GM18511 (cell line): ENCODE measurements at regions not wholly inside any gene's neighbourhood (a gene's known extent, or its start where the extent isn't known, plus 50 kb on each side); places are given as distances from the start of the nearest gene placed in this dataset.

Experiments
- ATAC-seq: cut with Tn5 transposase; IDR thresholded peaks from one replicate; pipeline ENCODE4 v1.9.1; 2021; ENCODE audit warnings: mild to moderate bottlenecking, moderate library complexity; ENCODE audit not compliant: unreplicated experiment

DNA sequence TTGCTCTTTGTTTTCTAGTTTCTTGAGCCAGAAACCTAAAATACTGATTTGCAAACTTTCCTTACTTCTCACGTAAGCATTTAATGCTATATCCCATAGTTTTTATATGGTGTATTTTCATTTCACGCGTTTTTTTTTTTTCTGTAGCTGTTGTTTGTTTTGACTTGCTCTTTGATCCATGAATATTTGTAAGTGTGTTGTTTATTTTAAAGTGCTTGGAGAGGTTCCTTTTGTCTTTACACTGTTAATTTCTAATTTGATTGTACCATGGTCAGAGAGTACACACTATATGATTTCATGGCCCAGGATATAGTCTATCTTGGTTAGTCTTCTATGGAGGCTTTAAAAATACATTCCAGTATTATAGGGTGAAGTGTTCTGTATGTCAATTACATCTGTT, 84.8 kb upstream of the RNF217 start:
- no peak for ATAC-seq

DNA sequence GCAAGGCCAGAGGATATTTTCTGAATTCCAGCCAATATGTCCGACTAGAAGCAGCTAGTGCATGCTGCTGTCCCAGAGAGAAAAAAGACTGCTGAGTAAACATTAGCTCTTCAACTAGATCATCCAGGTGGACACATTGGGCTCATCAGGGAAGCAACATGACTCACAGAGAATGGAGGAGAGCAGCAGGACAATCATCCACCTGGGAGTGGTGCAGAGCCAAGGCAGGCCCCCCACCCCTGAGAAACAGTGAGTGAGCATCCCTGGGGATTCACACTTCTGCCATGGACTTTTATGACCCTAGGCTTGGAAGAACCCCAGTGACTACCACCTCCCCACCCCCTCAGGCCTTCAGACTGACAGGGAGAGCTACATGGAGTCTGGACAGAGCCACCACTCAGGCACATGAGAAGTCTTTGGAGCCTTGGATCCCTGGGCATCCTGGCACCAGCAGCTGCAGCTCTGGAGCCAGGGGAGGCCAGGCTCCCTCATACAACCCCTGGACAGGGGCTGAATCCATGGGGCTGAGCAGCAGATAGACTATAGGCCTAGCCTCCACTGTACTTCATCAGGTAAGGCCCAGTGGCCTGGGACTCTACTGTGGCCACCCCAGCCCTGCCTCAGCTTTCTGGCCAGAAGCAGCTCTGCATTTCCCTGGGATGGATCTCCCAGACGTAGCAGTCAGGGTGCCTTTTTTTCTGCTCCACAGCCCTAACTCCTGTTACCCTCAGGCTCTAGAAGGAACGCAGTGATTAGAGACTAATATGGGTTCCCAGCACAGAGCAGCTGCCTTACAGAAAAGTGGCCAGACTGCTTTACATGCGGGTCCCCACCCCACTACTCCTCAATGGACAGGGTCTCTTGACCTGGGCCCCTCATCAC, 82.9 kb upstream of the RNF217 start:
- no peak for ATAC-seq

DNA sequence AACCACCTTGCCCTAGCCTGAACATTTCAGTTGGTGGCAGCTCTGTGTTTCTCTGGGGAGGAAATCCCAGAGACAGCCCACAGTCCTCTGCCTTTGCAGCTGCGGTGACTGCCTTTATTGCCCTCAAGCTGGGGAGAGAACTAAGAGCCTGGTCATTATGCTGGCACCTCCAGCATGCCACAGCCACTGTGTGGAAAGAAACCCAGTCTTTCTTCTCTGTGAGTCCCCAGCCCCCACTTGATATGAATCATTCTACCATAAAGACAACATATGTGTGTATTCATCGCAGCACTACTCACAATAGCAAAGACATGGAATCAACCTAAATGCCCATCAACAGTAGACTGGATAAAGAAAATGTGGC, 82.3 kb upstream of the RNF217 start:
- no peak for ATAC-seq

DNA sequence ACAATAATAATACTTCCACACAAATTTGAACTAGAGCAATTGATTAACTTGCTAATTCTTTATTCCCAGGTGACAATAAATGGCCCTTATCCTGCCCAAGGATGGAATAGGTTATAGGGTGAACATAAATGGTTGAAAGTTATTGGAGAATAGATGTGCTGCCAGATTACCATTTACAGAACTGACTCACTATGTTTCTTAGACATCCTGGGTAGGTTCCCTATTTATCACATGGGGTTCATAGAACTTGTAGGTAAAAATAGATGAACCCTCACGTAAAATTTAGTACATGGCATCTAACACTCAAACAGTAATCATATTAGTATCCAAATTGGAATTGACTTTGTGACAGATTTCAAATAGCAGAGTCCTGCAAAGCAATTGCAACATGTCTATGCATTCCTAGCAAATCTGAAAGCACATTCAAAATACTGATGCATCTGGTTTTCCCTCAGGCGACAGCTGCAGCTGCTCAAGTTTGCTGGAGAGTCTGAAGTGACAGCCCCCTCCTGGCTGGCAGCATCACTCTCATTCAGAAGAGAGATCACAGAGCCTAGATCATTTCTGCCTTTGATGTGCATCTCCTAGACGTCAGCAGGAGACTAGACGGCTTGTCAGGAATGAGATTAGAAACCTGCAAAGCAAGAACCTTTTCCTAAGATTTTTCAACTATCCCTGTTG, 80.2 kb upstream of the RNF217 start:
- peak; percentile 66 for ATAC-seq

DNA sequence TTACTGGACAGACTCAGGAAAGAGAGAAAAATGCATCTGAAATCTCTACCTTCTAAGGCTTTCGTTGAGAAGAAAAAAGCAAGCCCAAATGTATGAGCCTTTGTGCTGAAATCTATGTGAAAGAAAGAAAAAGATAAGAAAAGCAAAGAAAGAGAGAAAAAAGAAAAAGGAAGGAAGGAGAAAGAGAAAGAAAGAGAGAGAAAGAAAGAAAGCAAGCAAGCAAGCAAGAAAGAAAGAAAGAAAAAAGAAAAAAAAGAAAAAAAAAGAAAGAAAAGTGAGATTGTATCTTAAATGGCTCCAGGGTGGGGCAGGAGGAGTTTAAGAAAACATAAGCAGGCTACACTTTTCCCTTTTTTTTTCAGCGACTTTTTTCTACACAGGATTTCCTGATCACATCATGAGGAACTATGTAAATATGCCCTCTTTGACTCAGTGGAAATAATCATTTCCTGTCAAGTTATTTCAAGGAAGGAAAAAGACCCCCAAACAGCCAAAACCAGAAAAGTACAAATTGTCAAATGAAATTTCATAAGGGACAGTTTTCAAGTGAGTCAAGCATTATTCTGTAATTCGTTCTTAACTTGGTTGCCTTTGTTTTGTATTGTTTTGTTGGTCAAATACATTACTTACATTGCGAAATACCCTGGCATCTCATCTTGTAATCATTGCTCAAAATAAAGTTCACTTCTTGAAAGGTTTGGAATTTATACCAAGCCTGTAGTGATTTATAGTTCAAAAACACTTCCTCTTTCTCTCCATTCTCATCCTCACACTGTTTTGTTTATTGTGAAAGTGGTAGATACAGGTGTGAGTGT, 79.5 kb upstream of the RNF217 start:
- ATAC-seq = no peak

DNA sequence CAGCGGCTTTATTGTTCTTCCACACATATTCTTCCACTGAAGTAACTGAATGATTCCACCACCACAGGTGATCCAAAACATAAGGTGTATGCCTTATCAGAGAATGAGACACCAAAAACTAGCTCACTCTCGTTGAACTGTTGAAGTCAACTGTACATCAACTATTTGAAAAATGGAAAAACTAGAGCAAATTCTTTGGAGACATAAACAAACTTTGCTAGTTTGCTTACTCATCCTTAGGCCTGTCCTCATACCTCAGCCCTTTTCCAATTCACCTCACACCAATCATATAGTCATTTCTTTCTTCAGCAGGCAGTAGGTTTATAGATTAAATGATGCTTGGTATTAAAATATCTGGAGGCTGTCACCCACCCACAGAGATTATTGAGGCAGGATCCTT, 77.1 kb upstream of the RNF217 start:
- no peak for ATAC-seq

DNA sequence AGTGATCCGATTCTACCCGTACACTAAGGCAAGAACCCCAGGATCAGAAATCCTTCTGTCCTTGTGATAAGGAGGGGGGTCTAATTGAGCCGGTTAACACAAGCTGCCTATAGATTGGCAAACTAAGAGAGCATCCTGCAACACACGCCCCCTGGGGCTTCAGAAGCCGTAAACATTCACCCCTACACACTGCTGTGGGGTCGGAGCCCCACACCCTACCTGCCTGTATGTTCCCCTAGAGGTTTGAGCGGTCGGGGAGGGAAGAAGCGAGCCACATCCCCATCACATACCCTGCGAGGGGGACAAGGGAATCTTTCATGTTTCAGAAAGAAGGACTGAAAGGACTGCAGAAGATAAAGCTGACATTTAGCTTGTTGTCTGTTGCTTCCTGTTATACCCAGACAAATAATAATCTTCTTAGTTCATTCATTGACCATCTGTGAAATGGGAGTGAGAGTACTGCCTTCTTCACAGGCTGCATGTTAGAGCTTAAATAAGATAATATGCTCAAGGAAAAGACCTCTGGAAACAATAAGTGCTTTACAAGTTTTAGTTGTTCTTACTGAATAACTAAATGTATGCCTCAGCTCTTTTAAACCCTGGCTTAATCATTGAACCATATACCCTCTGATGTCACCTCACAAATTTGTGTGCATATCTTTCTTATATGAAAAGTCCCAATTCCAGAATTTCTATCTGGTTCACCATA, 74.2 kb upstream of the RNF217 start:
- ATAC-seq = peak; percentile 31

DNA sequence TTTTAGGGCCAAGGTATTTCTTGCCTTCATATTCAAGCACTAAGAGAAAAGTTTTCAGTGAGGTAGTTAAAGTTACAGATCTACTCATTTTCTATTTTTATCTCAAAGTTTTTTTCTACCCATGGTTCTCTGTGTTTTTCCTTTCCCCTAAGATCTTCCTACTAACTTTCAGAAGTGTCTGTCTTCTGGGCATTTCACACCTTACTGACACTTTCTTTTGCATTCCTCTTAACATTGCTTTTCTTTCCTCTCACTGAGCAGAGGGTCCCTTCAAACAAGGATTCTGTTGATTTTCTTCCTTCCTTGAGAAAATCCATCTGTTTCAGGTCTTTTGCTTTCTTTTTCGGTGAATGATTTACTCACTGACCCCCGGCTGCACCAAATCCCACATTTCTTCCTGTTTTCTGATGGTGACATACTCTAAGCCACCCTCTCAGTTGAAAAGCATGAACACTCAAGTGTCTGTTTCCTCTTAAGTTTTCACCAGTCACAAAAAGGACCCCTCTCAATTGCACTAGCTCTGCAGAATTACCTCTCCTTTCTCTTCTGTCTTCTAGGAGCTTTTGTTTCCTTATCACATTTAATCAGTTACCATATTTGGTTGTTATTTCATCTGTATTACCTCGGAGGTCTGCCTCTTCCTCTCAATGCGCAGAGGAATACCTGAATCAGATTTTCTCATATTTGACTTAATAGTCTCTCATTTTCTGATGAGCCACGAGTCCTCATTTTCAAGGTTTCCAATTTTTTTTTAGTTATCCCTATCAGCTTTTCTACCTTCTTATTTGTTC, 73.5 kb upstream of the RNF217 start:
- ATAC-seq = peak; percentile 61

DNA sequence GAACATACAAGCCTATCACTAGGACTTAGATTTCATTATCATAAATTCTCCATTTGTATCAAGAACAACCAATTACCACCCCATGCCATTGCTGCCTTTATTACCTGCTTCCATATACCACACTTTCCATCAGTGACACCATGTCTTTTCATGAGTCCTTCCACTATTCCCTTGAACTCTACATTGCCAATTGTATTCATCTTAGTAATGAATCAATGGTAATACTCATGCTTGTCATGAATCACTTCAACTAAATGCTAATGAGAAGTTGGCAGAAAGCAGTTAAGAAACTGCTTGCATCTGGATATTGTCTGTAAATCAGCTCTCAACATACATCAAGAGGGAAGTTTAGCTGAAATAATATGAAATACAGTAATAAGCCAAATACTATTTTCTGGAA, 61.2 kb upstream of the RNF217 start:
- ATAC-seq = no peak

DNA sequence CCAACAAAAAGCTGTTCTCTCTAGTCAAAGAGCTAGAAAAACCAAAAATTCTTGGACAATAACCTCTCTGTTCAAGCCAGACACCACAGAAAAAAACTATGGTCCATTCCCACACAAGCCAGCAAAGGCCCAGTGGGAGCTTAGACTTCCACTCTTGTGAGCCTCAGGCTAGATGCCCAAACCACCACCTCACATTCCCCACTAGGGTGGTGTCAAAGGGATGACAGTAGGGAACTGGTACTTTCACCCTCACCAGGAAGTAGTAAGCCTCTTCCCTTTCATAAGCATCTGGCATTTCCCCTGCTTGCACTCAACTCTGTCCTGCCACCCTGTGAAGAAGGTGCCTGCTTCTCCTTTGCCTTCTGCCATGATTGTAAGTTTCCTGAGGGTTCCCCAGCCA, 58.4 kb upstream of the RNF217 start:
- no peak for ATAC-seq

DNA sequence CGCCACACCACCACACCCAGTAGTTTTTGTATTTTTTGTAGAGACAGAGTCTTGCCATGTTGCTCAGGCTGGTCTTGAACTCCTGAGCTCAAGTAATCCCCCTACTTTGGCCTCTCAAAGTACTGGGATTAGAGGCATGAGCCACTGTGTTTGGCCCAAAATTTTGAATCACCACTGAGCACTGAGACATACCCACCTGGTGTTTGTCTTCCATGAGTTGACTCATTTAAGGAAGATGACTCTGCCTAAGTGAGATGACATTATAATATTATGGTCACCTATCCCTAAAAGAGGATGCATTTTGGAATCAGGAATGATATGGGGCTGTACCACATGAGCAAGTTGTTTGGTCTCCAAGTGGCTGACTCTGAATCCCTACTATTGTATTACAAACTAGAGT, 54.6 kb upstream of the RNF217 start:
- no peak for ATAC-seq
